Neural progenitor cell (in vitro differentiated cells): ENCODE measurements at regions not wholly inside any gene's neighbourhood (a gene's known extent, or its start where the extent isn't known, plus 50 kb on each side); places are given as distances from the start of the nearest gene placed in this dataset.

Experiments used
- DNase-seq: peaks from one replicate; pipeline ENCODE4 v3.0.0-alpha.2; 2016; ENCODE audit warnings: low spot score
- H2AFZ ChIP-seq: fragments of 200-600 bp; sonication (generic); replicated peaks from 2 replicates; pipeline ENCODE4 v1.6.1; 2016; ENCODE audit warnings: antibody characterized with exemption
- H3F3A ChIP-seq: fragments of 200-600 bp; sonication (generic); 2 replicates; pipeline ENCODE4 v1.6.1; 2016; ENCODE audit warnings: antibody characterized with exemption, low read depth
- H3K27ac ChIP-seq: fragments of 200-600 bp; sonication (generic); 2 replicates; pipeline ENCODE4 v1.5.1; 2016; ENCODE audit warnings: mild to moderate bottlenecking
- H3K27me3 ChIP-seq: fragments of 200-600 bp; sonication (generic); 2 replicates; pipeline ENCODE4 v1.6.1; 2016; ENCODE audit warnings: mild to moderate bottlenecking, moderate library complexity
- H3K36me3 ChIP-seq: fragments of 200-600 bp; sonication (generic); 2 replicates; pipeline ENCODE4 v1.5.1; 2016
- H3K4me1 ChIP-seq: fragments of 200-600 bp; sonication (generic); 2 replicates; pipeline ENCODE4 v1.6.1; 2016; ENCODE audit warnings: mixed run types
- H3K4me2 ChIP-seq: fragments of 200-600 bp; sonication (generic); 2 replicates; pipeline ENCODE4 v1.6.1; 2016
- H3K4me3 ChIP-seq: fragments of 200-600 bp; sonication (generic); 2 replicates; pipeline ENCODE4 v1.5.1; 2016
- H3K79me2 ChIP-seq: fragments of 200-600 bp; sonication (generic); 2 replicates; pipeline ENCODE4 v1.6.1; 2016; ENCODE audit warnings: low read depth
- H3K9ac ChIP-seq: fragments of 200-600 bp; sonication (generic); 2 replicates; pipeline ENCODE4 v1.6.1; 2016
- H3K9me3 ChIP-seq: fragments of 200-600 bp; sonication (generic); 2 replicates; pipeline ENCODE4 v1.5.1; 2016; ENCODE audit warnings: low read depth
- H4K20me1 ChIP-seq: fragments of 200-600 bp; sonication (generic); 2 replicates; pipeline ENCODE4 v1.6.1; 2016; ENCODE audit warnings: low read depth
- H3K27ac Mint-ChIP-seq: 3 replicates; pipeline ENCODE4 v1.8.0; 2021; ENCODE audit warnings: mixed read lengths
- H3K27me3 Mint-ChIP-seq: 2 replicates; pipeline ENCODE4 v1.8.0; 2022; ENCODE audit warnings: low read depth, mild to moderate bottlenecking, inconsistent platforms, moderate library complexity, mixed read lengths; ENCODE audit not compliant: insufficient read depth
- H3K36me3 Mint-ChIP-seq: 3 replicates; pipeline ENCODE4 v1.8.0; 2021; ENCODE audit warnings: mixed read lengths
- H3K4me1 Mint-ChIP-seq: 3 replicates; pipeline ENCODE4 v1.8.0; 2021; ENCODE audit warnings: mixed read lengths
- H3K4me3 Mint-ChIP-seq: 3 replicates; pipeline ENCODE4 v1.8.0; 2021; ENCODE audit warnings: mild to moderate bottlenecking, moderate library complexity, mixed read lengths
- H3K9me3 Mint-ChIP-seq: 3 replicates; pipeline ENCODE4 v1.8.0; 2020; ENCODE audit warnings: mixed read lengths
- CTCF ChIP-seq: fragments of 200-600 bp; sonication (generic); IDR thresholded peaks from 2 replicates; pipeline ENCODE4 v1.5.1; 2017; ENCODE audit warnings: antibody characterized with exemption, mild to moderate bottlenecking
- EZH2 ChIP-seq: fragments of 200-600 bp; sonication (generic); IDR thresholded peaks from 2 replicates; pipeline ENCODE4 v1.6.1; 2017; ENCODE audit warnings: antibody characterized with exemption, mild to moderate bottlenecking, moderate library complexity
- EZH2phosphoT487 ChIP-seq: fragments of 200-600 bp; sonication (generic); IDR thresholded peaks from 2 replicates; pipeline ENCODE4 v1.6.1; 2017; ENCODE audit warnings: antibody characterized with exemption

- Histone ChIP-seq H3K27me3 (no peaks in the 10 kb centered on the region), H3K9ac (no peak overlapping the region), H3K27ac (no peak overlapping the region), H3K79me2 (no peaks in the 10 kb centered on the region), H4K20me1 (no peaks in the 10 kb centered on the region), H3K36me3 (no peaks in the 10 kb centered on the region), H2AFZ (no peak overlapping the region), H3K9me3 (no peaks in the 10 kb centered on the region), H3F3A (peaks cover 25% of the 10 kb centered on the region), H3K4me3 (no peak overlapping the region), H3K4me2 (no peak overlapping the region), H3K4me1 (peaks cover 21% of the 10 kb centered on the region)
- DNase-seq: no peak
- Mint-ChIP-seq H3K27ac (no peak overlapping the region), H3K4me1 (peaks cover 78% of the 10 kb centered on the region), H3K27me3 (peaks cover 14% of the 10 kb centered on the region), H3K4me3 (no peak overlapping the region), H3K9me3 (peaks cover 4% of the 10 kb centered on the region), H3K36me3 (no peaks in the 10 kb centered on the region)
- no peak for TF ChIP-seq EZH2
- no peak for TF ChIP-seq CTCF
- TF ChIP-seq EZH2phosphoT487: no peak
Measured at GRCh38 chr22:27575348-27575747, 226.2 kb downstream of the MN1 start.

GRCh38 chr22:27576413-27576812 is 225.1 kb downstream of the MN1 start:
- TF ChIP-seq EZH2 (no peak), CTCF (no peak), EZH2phosphoT487 (no peak)
- H3K4me1 Mint-ChIP-seq: peaks cover 78% of the 10 kb centered on the region

GRCh38 chr22:27576815-27577573 is 224.6 kb downstream of the MN1 start:
- no peak for TF ChIP-seq EZH2phosphoT487
- no peak for TF ChIP-seq EZH2
- TF ChIP-seq CTCF: no peak

More at GRCh38 chr22:27576413-27576812, 225.1 kb downstream of the MN1 start:
- no peaks in the 10 kb centered on the region for H3K36me3 ChIP-seq
- no peak overlapping the region for H3K4me3 Mint-ChIP-seq
- H3K27ac ChIP-seq: no peak overlapping the region
- H3K9me3 ChIP-seq: no peaks in the 10 kb centered on the region
- no peaks in the 10 kb centered on the region for H3K79me2 ChIP-seq
- H4K20me1 ChIP-seq: no peaks in the 10 kb centered on the region
- peak overlapping the region; percentile 88 for H3K27ac Mint-ChIP-seq
- peaks cover 14% of the 10 kb centered on the region for H3K27me3 Mint-ChIP-seq
- no peak overlapping the region for H3K4me2 ChIP-seq
- no peak overlapping the region for H3K4me3 ChIP-seq
- DNase-seq: no peak
- peaks cover 4% of the 10 kb centered on the region for H3K9me3 Mint-ChIP-seq
- H3K4me1 ChIP-seq: peaks cover 19% of the 10 kb centered on the region
- H3K9ac ChIP-seq: no peak overlapping the region
- H3K27me3 ChIP-seq: no peaks in the 10 kb centered on the region
- peaks cover 25% of the 10 kb centered on the region for H3F3A ChIP-seq
- H2AFZ ChIP-seq: no peak overlapping the region
- no peaks in the 10 kb centered on the region for H3K36me3 Mint-ChIP-seq

More at GRCh38 chr22:27576815-27577573, 224.6 kb downstream of the MN1 start:
- peaks cover 13% of the 10 kb centered on the region for H3K4me1 ChIP-seq
- peak overlapping the region; percentile 38 for H3K4me3 Mint-ChIP-seq
- H3K4me1 Mint-ChIP-seq: peaks cover 76% of the 10 kb centered on the region
- no peaks in the 10 kb centered on the region for H3K27me3 ChIP-seq
- H3K9me3 Mint-ChIP-seq: peaks cover 4% of the 10 kb centered on the region
- H3K27me3 Mint-ChIP-seq: peaks cover 14% of the 10 kb centered on the region
- no peak overlapping the region for H3K9ac ChIP-seq
- H2AFZ ChIP-seq: no peak overlapping the region
- no peak overlapping the region for H3K4me2 ChIP-seq
- no peaks in the 10 kb centered on the region for H3K36me3 ChIP-seq
- H3K27ac Mint-ChIP-seq: peak overlapping the region; percentile 88
- no peaks in the 10 kb centered on the region for H3K36me3 Mint-ChIP-seq
- H3K9me3 ChIP-seq: no peaks in the 10 kb centered on the region
- H4K20me1 ChIP-seq: no peaks in the 10 kb centered on the region
- no peak for DNase-seq
- no peaks in the 10 kb centered on the region for H3K79me2 ChIP-seq
- no peak overlapping the region for H3K27ac ChIP-seq
- peaks cover 22% of the 10 kb centered on the region for H3F3A ChIP-seq
- no peak overlapping the region for H3K4me3 ChIP-seq
